Left renal cortex interstitium (tissue), 4 donors: ENCODE measurements at regions not wholly inside any gene's neighbourhood (a gene's known extent, or its start where the extent isn't known, plus 50 kb on each side); places are given as distances from the start of the nearest gene placed in this dataset.

Experiments
- DNase-seq, 4 donors: peaks; one replicate each; pipeline ENCODE4 v3.0.0-alpha.2; 2013; ENCODE audit warnings: low read depth in 4 of 4, low spot score in 2 of 4, missing footprints in 1 of 4

- DNase-seq: no peak
These were observed 61.1 kb downstream of the SPATA31C2 start for GRCh38 chr9:88077071-88077617.

DNA sequence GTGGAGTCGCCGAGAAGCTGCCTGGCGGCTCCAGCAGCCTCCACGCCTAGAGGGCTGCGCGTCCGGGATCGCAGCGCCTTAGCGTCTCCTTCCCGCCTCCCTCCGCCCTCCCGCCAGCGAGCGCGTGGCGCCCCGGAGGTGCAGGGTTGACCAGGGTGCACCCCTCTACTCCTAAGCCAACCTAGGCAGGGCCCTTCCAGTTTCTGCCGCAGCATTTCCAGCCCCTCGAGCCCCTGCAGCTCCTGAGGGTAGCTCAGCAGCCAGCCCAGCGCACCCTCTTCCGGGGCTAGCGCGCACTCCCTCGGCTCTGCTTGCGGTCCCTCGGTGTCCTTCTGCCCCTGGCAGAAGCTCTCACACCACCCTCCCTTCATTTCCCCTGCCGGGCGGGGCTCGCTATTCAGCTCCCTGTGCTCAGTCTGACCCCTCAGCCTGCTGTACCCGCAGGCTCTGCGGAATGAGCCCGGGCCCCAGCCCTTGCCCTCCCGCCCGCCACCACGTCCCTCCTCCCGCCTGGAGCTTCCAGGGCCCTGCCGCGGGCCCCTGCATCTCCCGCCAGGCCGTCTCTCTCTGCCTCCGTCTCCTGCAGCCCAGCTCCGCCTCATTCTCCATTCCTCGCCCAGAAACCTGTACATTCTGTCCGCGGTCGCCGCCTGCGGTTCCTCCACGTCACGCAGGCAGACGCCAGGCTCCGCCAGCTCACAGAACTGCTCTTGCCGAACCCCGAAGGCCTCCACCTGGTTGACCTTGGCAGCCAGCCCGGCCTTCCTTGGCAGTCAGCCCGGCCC is 61.8 kb downstream of the SPATA31C2 start:
- peak; percentile 50 to 70 (median 70) for DNase-seq

DNA sequence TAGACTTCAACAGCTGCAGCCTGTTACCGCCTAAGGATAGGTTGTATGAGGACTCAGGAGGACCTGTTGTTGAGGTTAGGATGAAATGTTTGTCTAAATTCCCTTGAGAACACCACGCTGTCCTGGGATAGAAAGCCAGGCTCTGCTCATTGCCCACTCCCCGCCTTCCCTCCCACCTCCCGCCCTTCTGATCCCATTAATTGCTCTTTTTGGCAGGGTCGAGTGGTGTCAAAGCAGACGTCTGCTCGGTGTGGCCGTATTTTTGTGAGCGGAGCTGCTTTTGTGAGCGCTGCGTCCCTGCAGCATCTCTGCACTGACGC is 62.3 kb downstream of the SPATA31C2 start:
- peak in 1 of 4 donors; percentile 41 for DNase-seq

DNA sequence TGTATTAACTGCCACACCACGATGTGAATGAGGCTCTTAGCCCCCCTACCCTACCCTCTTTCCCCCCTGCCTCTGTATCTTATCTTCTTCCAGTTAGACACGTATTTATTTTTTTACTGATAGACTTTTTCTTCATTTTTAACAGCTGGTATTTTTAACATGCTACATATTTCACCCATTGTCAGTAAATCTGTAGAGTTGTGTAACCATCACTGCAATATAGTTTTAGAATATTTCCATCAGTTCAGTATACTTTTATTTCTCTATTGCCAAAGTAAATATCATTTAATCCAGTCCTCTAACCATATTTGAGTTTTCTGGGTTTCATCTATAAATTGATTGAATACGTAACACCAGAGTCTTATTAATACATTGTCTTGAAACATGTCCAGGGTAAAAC is 62.8 kb downstream of the SPATA31C2 start:
- no peak for DNase-seq

- DNase-seq: no peak
These were observed 63.3 kb downstream of the SPATA31C2 start for GRCh38 chr9:88074931-88075330.

DNA sequence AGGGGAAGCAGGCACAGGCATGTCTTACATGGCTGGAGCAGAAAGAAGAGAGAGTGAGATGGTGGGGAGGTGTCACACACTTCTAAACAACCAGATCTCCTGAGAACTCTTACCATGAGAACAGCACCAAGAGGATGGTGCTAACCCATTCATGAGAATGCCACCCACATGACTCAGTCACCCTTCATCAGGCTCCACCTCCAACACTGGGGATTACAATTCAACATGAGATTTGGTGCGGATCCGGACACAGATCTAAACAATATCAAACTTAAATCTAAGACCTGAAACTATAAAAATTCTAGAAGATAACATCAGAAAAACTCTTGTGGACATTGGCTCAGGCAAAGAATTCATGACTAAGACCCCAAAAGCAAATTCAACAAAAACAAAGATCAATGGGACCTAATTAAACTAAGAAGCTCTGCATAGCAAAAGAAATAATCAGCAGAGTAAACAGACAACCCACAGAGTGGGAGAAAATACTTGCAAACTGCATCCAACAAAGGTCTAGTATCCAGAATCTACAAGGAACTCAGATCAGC is 65.4 kb downstream of the SPATA31C2 start:
- DNase-seq: no peak

DNA sequence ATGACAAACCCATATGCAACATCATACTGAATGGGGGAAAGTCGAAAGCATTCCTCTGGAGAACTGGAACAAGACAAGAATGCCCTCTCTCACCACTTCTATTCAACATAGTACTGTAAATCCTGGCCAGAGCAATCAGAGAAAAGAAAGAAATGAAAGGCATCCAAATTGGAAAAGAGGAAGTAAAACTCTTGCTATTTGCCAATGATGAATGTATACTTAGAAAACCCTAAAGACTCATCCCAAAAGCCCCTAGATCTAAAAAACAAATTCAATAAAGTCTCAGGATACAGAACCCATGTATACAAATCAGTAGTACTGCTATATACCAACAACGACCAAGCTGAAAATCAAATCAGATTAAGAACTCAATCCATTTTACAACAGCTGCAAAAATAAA is 66.9 kb downstream of the SPATA31C2 start:
- no peak for DNase-seq

- DNase-seq: no peak
These were observed 72.7 kb downstream of the SPATA31C2 start for GRCh38 chr9:88065619-88066018.

DNA sequence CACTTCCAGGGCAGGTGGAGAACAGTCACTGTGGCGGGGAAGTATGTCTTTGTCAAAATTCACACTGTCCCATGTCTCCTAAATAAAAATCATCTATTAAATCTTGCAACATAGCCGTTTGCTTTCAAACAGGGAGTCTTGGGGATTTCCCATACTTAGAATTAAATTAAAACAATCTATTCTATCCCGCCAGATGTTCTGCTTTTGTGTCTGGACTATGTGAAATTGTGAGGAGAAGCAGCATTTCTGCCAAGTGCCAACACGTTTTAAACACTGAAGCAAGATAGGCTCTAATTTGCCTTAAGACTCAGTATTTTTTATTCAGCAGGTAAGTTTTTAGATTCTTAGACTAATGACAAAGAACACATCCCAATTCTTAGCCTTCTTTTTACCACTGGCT is 73.7 kb downstream of the SPATA31C2 start:
- DNase-seq: no peak

GRCh38 chr9:88060746-88061145 is 77.5 kb downstream of the SPATA31C2 start:
- DNase-seq: no peak

- no peak for DNase-seq
These were observed 78.8 kb downstream of the SPATA31C2 start for GRCh38 chr9:88059469-88059868.

DNA sequence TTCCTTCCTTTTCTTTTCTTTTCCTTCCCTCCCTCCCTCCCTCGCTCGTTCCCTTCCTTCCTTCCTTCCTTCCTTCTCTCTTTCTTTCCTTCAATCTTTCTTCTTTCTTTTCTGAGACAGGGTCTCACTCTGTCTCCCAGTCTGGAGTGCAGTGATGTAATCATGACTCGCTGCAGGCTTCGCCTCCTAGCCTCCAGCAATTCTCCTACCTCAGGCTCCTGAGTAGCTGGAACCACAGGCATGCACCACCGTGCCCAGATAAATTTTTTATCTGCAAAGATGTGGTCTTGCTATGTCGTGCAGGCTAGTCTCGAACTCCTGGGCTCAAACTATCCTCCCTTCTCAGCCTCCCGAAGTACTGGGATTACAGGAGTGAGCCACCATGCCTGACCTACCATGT is 81.4 kb downstream of the SPATA31C2 start:
- DNase-seq: no peak

DNA sequence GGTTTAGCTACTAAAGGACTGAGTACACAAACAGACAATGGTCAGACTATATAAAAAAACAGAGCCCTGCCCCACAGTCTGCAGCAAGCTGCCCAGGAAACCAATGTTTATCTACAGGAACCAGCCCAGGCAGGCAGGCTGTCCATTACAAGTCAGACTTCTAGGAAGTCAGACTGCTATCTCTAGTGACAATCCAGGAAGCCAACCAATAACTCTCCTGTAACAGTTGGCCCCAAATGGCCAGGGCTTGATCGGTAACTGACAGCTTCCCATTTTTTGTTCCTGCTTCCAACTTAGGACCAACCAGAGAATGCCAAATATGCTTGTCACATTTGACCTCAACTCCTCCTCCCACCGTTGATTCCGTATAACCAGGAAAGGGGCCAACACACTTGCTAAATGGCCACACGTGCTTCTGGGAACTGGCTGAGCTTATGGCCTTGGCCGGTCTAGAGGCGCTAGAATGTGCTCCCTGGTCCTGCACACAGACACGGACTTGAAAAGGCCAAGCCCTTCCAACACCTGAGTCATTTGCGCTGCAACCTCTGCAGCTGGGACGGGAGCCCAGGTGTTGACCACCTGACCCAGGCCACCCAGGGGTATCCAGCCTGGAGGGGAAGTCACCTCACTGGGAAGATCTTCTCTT is 79.6 kb upstream of the CDK20 start:
- no peak for DNase-seq

GRCh38 chr9:88052321-88052965 is 78.1 kb upstream of the CDK20 start:
- no peak for DNase-seq

DNA sequence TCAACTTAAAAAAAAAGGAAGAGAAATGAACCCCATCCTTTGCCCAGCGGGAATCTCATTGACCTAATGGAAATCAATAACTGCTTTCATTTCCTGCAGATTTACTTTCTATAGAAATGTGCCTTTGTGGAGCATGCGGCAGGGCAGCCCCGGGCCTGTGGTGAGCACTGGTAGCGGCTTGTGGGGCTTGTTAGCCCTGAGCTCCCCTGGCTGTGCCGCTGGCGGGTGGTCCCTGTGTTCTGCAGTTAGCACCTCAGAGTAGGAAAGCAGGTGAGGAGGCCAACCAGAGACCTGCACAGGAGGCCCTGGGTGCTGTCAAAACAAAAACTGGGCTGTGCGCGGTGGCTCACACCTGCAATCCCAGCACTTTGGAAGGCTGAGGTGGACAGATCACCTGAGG is 76.8 kb upstream of the CDK20 start:
- no peak for DNase-seq

DNA sequence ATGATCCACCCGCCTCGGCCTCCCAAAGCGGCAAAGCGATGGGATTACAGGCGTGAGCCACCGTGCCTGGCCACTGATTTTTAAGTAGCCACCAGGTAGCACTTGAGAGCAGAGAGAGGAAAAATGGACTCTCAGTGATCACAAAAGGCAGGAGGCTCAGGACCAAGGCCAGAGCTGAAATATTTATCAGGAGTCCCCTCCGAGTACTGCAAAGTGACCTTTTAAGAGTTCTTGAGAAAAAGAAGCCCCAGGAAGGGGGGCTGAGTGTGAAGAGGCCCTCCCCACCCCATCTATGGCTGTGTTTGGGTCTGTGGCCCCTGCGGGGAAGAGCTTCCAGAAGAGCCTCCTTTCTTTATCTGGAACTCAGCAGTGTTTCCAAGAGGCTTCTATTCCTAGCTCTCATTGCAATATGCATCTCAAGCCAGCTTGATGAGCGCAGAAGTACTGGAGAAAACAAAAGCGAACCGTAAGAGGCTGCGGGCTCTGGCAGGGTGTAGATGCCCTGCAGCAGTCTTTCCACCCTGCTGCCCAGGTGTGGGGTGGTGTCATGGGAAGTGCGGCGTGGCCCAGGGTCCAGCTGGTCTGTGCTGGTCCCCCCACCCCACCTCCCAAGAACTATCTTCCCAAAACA is 75.5 kb upstream of the CDK20 start:
- DNase-seq: no peak

DNA sequence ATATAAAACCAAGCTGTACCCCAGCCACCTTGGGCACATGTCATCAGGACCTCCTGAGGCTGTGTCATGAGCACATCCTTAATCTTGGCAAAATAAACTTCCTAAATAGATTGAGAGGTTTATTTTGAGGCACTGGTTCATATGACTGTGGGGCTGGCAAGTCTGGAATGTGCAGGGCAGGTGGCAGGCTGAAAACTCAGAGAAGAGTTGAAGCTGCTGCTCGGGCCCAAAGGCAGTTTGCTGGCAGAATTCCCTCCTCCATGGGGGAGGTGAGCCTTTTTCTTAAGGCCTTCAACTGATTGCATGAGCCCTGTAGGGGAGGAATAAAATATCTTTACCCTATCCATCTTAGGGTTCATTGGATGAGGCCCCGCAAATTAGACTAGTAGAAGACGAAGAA is 72.2 kb upstream of the CDK20 start:
- no peak for DNase-seq

DNA sequence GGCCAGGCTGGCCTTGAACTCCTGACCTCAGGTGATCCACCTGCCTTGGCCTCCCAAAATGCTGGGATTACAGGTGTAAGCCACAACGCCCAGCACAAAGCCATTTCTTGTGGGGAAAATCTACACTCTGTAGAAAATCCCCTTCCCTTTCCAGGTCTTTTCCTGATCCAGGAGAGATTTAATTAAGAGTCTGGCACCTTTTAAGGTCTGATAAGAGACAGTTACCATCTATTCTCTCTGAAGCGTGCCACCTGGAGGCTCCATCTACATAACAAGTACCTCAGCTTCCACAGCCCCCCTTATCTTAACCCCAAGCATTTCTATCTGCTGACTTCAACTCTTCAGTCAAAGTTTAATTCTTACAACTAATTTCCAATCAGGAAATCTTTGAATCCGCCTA is 71.4 kb upstream of the CDK20 start:
- DNase-seq: no peak

DNA sequence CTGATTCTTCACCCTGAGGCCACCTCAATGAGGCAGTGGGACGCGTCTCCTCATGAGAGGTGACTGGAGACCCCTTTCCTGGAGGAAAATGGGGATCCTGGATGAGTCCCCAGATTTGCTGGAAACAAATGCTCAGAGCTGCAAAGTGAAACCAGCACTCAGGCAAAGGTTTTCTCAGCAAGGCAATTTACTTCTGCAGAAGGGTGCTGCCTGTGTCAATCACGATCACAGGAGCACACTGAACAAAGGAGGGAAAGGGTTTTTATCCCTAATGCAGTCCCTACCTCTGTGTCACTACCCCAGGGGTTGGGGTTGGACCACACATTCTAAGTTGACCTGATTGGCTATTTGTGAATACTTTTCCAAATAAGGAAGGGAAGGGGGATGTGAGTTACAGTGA is 69.9 kb upstream of the CDK20 start:
- DNase-seq: no peak

- no peak for DNase-seq
These were observed 69.3 kb upstream of the CDK20 start for GRCh38 chr9:88043647-88044046.

- peak in 1 of 4 donors; percentile 3 for DNase-seq
These were observed 67.1 kb upstream of the CDK20 start for GRCh38 chr9:88041447-88041846.
